NOMO-1 treated with DMSO at 0.1 percent for 48 hours (cell line): ENCODE measurements at regions not wholly inside any gene's neighbourhood (a gene's known extent, or its start where the extent isn't known, plus 50 kb on each side); places are given as distances from the start of the nearest gene placed in this dataset.

Experiments
- DNase-seq: peaks from one replicate; lab custom pipeline; 2025; ENCODE audit not compliant: unreplicated experiment; lab: John Stamatoyannopoulos, UW

GRCh38 chr1:65670518-65670917, 122.2 kb upstream of the PDE4B start:
- no peak for DNase-seq

- no peak for DNase-seq
Measured at GRCh38 chr1:65674522-65674921, 118.2 kb upstream of the PDE4B start.

GRCh38 chr1:65679773-65680172, 112.9 kb upstream of the PDE4B start:
- no peak for DNase-seq

GRCh38 chr1:65681096-65681495, 111.6 kb upstream of the PDE4B start:
- DNase-seq = no peak

GRCh38 chr1:65687428-65688214, 105.1 kb upstream of the PDE4B start:
- DNase-seq = peak; percentile 65

GRCh38 chr1:65688215-65688566, 104.5 kb upstream of the PDE4B start:
- no peak for DNase-seq

GRCh38 chr1:65688848-65689247, 103.8 kb upstream of the PDE4B start:
- no peak for DNase-seq

GRCh38 chr1:65691152-65691900, 101.4 kb upstream of the PDE4B start:
- DNase-seq = peak; percentile 50

- DNase-seq = peak; percentile 58
Measured at GRCh38 chr1:65691972-65692371, 100.7 kb upstream of the PDE4B start.

GRCh38 chr1:65694126-65694525, 98.6 kb upstream of the PDE4B start:
- DNase-seq = no peak

- DNase-seq = peak; percentile 17
Measured at GRCh38 chr1:65694933-65695332, 97.8 kb upstream of the PDE4B start.

- no peak for DNase-seq
Measured at GRCh38 chr1:65698590-65698989, 94.1 kb upstream of the PDE4B start.

GRCh38 chr1:65703853-65704252, 88.8 kb upstream of the PDE4B start:
- DNase-seq = no peak

- no peak for DNase-seq
Measured at GRCh38 chr1:65704318-65704717, 88.4 kb upstream of the PDE4B start.

GRCh38 chr1:65717815-65718454, 74.8 kb upstream of the PDE4B start:
- no peak for DNase-seq

GRCh38 chr1:65719391-65719790, 73.3 kb upstream of the PDE4B start:
- DNase-seq = no peak

- no peak for DNase-seq
Measured at GRCh38 chr1:65722461-65722860, 70.2 kb upstream of the PDE4B start.

GRCh38 chr1:65724151-65724550, 68.5 kb upstream of the PDE4B start:
- no peak for DNase-seq

GRCh38 chr1:65725064-65725463, 67.6 kb upstream of the PDE4B start:
- peak; percentile 11 for DNase-seq

GRCh38 chr1:65728504-65728903, 64.2 kb upstream of the PDE4B start:
- no peak for DNase-seq

GRCh38 chr1:65729259-65729658, 63.4 kb upstream of the PDE4B start:
- no peak for DNase-seq

- DNase-seq = no peak
Measured at GRCh38 chr1:65734979-65735378, 57.7 kb upstream of the PDE4B start.
